GM12878 (cell line): ENCODE measurements at regions not wholly inside any gene's neighbourhood (a gene's known extent, or its start where the extent isn't known, plus 50 kb on each side); places are given as distances from the start of the nearest gene placed in this dataset.

Experiments used
- ATAC-seq: fragments of 200-7000 bp; cut with Tn5 transposase; 3 replicates; pipeline ENCODE4 v1.9.1; 2020; ENCODE audit warnings: mild to moderate bottlenecking, moderate library complexity
- BruUV-seq: library from RNA; stranded (reverse); fragments of 400-500 nt; replicated peaks from 2 replicates; lab custom pipeline; 2021; lab: Mats Ljungman, UMichigan
- CTCF ChIA-PET: fragments of 300-600 bp; sonication (Branson Sonifier 250); formaldehyde crosslinking; extraction: SDS; loops from one replicate; lab custom pipeline; 2021; ENCODE audit warnings: inconsistent platforms; lab: Yijun Ruan, JAX
- POLR2A ChIA-PET: fragments of 350-600 bp; formaldehyde crosslinking; extraction: SDS; loops from one replicate; lab custom pipeline; 2021; ENCODE audit warnings: inconsistent platforms; lab: Charles Lee
- RAD21 ChIA-PET: fragments of 300-600 bp; sonication (Branson Sonifier 250); formaldehyde crosslinking; loops from one replicate; lab custom pipeline; 2023; ENCODE audit warnings: antibody characterized with exemption; ENCODE audit not compliant: unreplicated experiment; lab: Charles Lee
- SMC1A ChIA-PET: fragments of 300-600 bp; sonication (Branson Sonifier 250); formaldehyde crosslinking; loops from one replicate; lab custom pipeline; 2023; ENCODE audit not compliant: unreplicated experiment, uncharacterized antibody; lab: Charles Lee
- DNase-seq: peaks from one replicate; pipeline ENCODE4 v3.0.0-alpha.2; 2011; ENCODE audit warnings: low read depth, low spot score
- FAIRE-seq: peaks from 3 replicates; lab custom pipeline; 2011; peaks lifted over from hg19 to GRCh38; lab: Jason Lieb, UNC
- H2AFZ ChIP-seq: 2 replicates; pipeline ENCODE4 v1.6.0; 2011; ENCODE audit warnings: low read depth, low read length, control low read depth; ENCODE audit not compliant: control insufficient read depth
- H3K27ac ChIP-seq: 2 replicates; pipeline ENCODE4 v1.5.1; 2011; ENCODE audit warnings: control low read depth; ENCODE audit not compliant: control insufficient read depth, insufficient read depth
- H3K27me3 ChIP-seq, 2 experiments: replicated peaks in 1 of 2; 2 replicates each; pipeline versions ENCODE4 v1.6.0 to v1.6.1; 2011; ENCODE audit warnings: low read length in 1 of 2; ENCODE audit not compliant: control insufficient read depth in 2 of 2, insufficient read depth in 2 of 2
- H3K36me3 ChIP-seq, 2 experiments: 2 replicates each; pipeline ENCODE4 v1.5.1; 2011; ENCODE audit warnings: low read length in 1 of 2; ENCODE audit not compliant: control insufficient read depth in 2 of 2, insufficient read depth in 2 of 2
- H3K4me1 ChIP-seq: 2 replicates; pipeline ENCODE4 v1.6.1; 2011; ENCODE audit warnings: mild to moderate bottlenecking, low read length, moderate library complexity, mixed read lengths; ENCODE audit not compliant: control insufficient read depth, insufficient read depth
- H3K4me2 ChIP-seq: 2 replicates; pipeline ENCODE4 v1.6.0; 2011; ENCODE audit warnings: control low read depth; ENCODE audit not compliant: control insufficient read depth, insufficient read depth
- H3K4me3 ChIP-seq: fragments of 200-600 bp; sonication (generic); 2 replicates; pipeline ENCODE4 v1.5.1; 2016
- H3K79me2 ChIP-seq: 2 replicates; pipeline ENCODE4 v1.6.0; 2011; ENCODE audit warnings: low read length; ENCODE audit not compliant: control insufficient read depth, insufficient read depth
- H3K9ac ChIP-seq: 2 replicates; pipeline ENCODE4 v1.8.0; 2011; ENCODE audit warnings: low read length, control low read depth, mixed read lengths; ENCODE audit not compliant: control insufficient read depth, insufficient read depth
- H3K9me3 ChIP-seq: replicated peaks from 3 replicates; pipeline ENCODE4 v1.5.1; 2011; ENCODE audit warnings: mild to moderate bottlenecking, low read length; ENCODE audit not compliant: control insufficient read depth, insufficient read depth
- H4K20me1 ChIP-seq: 2 replicates; pipeline ENCODE4 v1.6.0; 2011; ENCODE audit not compliant: control insufficient read depth, insufficient read depth
- BCLAF1 ChIP-seq: fragments of 450-650 bp; IDR thresholded peaks from 2 replicates; pipeline ENCODE4 v1.6.1; 2017; ENCODE audit warnings: antibody characterized with exemption, mild to moderate bottlenecking, moderate library complexity
- CEBPB ChIP-seq, 2 experiments: fragments of 150-350 bp in 1 of 2; IDR thresholded peaks; 2 replicates each; pipeline ENCODE4 v1.6.1; 2012 to 2014; ENCODE audit warnings: low read depth in 2 of 2, low read length in 2 of 2, borderline replicate concordance in 1 of 2, inconsistent platforms in 1 of 2
- ESRRA ChIP-seq: IDR thresholded peaks from 2 replicates; pipeline ENCODE4 v1.6.1; 2012; ENCODE audit warnings: mild to moderate bottlenecking, low read length, improper control_type of control experiment
- EZH2 ChIP-seq: IDR thresholded peaks from 2 replicates; pipeline ENCODE4 v1.6.1; 2012; ENCODE audit warnings: low read depth, mild to moderate bottlenecking, control low read depth, inconsistent platforms, low read length, borderline replicate concordance; ENCODE audit not compliant: control insufficient read depth
- RELB ChIP-seq: fragments of 450-650 bp; IDR thresholded peaks from 2 replicates; pipeline ENCODE4 v1.6.1; 2017; ENCODE audit warnings: low read depth, mild to moderate bottlenecking, moderate library complexity
- REST ChIP-seq: IDR thresholded peaks from 2 replicates; pipeline ENCODE4 v1.6.1; 2012; ENCODE audit warnings: mild to moderate bottlenecking, low read depth, low read length
- SKIL ChIP-seq: fragments of 450-650 bp; IDR thresholded peaks from 2 replicates; pipeline ENCODE4 v1.6.1; 2017; ENCODE audit warnings: mild to moderate bottlenecking, low read depth, inconsistent platforms; ENCODE audit not compliant: poor library complexity, severe bottlenecking
- SMC3 ChIP-seq: IDR thresholded peaks from 2 replicates; pipeline ENCODE4 v1.6.1; 2011; ENCODE audit warnings: low read length, improper control_type of control experiment, borderline replicate concordance
- TBL1XR1 ChIP-seq: IDR thresholded peaks from 2 replicates; pipeline ENCODE4 v1.6.1; 2012; ENCODE audit warnings: low read depth, low read length, improper control_type of control experiment
- TCF7 ChIP-seq: IDR thresholded peaks from 2 replicates; pipeline ENCODE4 v1.6.1; 2014; ENCODE audit warnings: antibody characterized with exemption, borderline replicate concordance
- ZNF24 ChIP-seq: fragments of 450-650 bp; IDR thresholded peaks from 2 replicates; pipeline ENCODE4 v1.6.1; 2017; ENCODE audit warnings: antibody characterized with exemption, mild to moderate bottlenecking
- ZNF622 ChIP-seq: fragments of 450-650 bp; IDR thresholded peaks from 2 replicates; pipeline ENCODE4 v1.6.1; 2017; ENCODE audit warnings: mild to moderate bottlenecking, inconsistent platforms
- WGBS: methylation state at CpG from one replicate; pipeline ENCODE4 v1.1.6; 2016; ENCODE audit warnings: low lambda C conversion rate; ENCODE audit not compliant: insufficient replicate concordance, insufficient coverage; ENCODE audit errors: missing lambda C conversion rate; 5-methylcytosine and 5-hydroxymethylcytosine counted together
- in situ Hi-C: fragments of 300-500 bp; cut with MboI; formaldehyde crosslinking; loops from 9 replicates; pipeline ENCODE4 v1.14.3; 2018; ENCODE audit warnings: mixed read lengths
- intact Hi-C: fragments of 100-400 bp; cut with micrococcal nuclease; formaldehyde crosslinking; loops from one replicate; pipeline ENCODE4 v1.14.2; 2022; ENCODE audit not compliant: unreplicated experiment
- TF ChIP-seq, protein P1 (sequence below): fragments of 450-650 bp; IDR thresholded peaks from 2 replicates; pipeline ENCODE4 v1.6.1; 2016; ENCODE audit warnings: mild to moderate bottlenecking

- no peak overlapping the region for H3K27ac ChIP-seq
- ChIA-PET CTCF (no interaction called here), RAD21 (no interaction called here), POLR2A (no interaction called here), SMC1A (no interaction called here)
- no peak overlapping the region for H3K9ac ChIP-seq
- in situ Hi-C loops (no loop called here), intact Hi-C loops (no loop called here)
- H3K4me3 ChIP-seq: no peak overlapping the region
- no peaks in the 10 kb centered on the region for H3K4me1 ChIP-seq
- H2AFZ ChIP-seq: no peak overlapping the region
- no peaks in the 10 kb centered on the region for H3K79me2 ChIP-seq
- DNase-seq: no peak
- H3K4me2 ChIP-seq: no peak overlapping the region
- FAIRE-seq: no peak
- H3K9me3 ChIP-seq: no peaks in the 10 kb centered on the region
- no TSS peak for BruUV-seq
- H3K27me3 ChIP-seq: no peaks in the 10 kb centered on the region
- no peaks in the 10 kb centered on the region for H4K20me1 ChIP-seq
- no peak for ATAC-seq
- WGBS: 19% methylated on average over 6 of the region's 6 CpGs
- no peaks in the 10 kb centered on the region for H3K36me3 ChIP-seq
- TF ChIP-seq, protein P1, sequence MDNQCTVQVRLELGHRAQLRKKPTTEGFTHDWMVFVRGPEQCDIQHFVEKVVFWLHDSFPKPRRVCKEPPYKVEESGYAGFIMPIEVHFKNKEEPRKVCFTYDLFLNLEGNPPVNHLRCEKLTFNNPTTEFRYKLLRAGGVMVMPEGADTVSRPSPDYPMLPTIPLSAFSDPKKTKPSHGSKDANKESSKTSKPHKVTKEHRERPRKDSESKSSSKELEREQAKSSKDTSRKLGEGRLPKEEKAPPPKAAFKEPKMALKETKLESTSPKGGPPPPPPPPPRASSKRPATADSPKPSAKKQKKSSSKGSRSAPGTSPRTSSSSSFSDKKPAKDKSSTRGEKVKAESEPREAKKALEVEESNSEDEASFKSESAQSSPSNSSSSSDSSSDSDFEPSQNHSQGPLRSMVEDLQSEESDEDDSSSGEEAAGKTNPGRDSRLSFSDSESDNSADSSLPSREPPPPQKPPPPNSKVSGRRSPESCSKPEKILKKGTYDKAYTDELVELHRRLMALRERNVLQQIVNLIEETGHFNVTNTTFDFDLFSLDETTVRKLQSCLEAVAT: no peak
- no peak for TF ChIP-seq ZNF622
- no peak for TF ChIP-seq TBL1XR1
- no peak for TF ChIP-seq SKIL
- TF ChIP-seq ESRRA: no peak
- no peak for TF ChIP-seq ZNF24
- TF ChIP-seq EZH2: no peak
- TF ChIP-seq CEBPB (IDR thresholded peaks at IDR 0.05; ENCODE audit: borderline replicate concordance in 1 of 2, low read depth in 2 of 2, low read length in 2 of 2): no peak
- no peak for TF ChIP-seq TCF7
- no peak for TF ChIP-seq SMC3
- no peak for TF ChIP-seq BCLAF1
- no peak for TF ChIP-seq RELB
- no peak for TF ChIP-seq REST
Measured at GRCh38 chr7:67470256-67470751, 473.7 kb downstream of the TYW1 start.
